ENCODE measurements at regions not wholly inside any gene's neighbourhood (a gene's known extent, or its start where the extent isn't known, plus 50 kb on each side); places are given as distances from the start of the nearest gene placed in this dataset.
A peak's percentile ranks its signal among the peaks of the same experiment; 100 is the strongest.

DNA sequence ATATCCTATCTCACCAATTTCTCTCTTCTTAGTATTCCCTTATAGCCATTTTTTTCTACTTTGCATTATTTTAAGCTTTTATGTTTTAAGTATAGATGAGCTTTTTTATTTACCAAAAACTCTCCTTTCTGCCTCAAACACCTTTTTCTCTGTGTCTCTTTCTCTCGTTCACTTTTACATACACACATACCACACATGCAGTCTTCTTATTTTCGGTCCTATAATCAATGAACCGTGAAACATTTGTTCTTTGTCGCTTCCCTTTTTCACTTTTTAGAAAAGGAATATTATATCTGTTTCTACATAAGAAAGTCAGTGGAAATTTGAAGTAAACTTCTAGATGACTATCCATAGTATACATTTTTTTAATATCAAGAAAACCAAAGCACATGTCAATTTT, 183.2 kb downstream of the MRPL39 start:
- DNase-seq (ENCODE audit: low spot score), result no peak

GRCh38 chr21:25422610-25423608, 184.4 kb downstream of the MRPL39 start:
- no peak for DNase-seq (ENCODE audit: low spot score)

- DNase-seq (ENCODE audit: low spot score), result no peak
Observed at GRCh38 chr21:25421321-25422028, 185.8 kb downstream of the MRPL39 start.

GRCh38 chr21:25420831-25421230, 186.4 kb downstream of the MRPL39 start:
- no peak for DNase-seq (ENCODE audit: low spot score)

DNA sequence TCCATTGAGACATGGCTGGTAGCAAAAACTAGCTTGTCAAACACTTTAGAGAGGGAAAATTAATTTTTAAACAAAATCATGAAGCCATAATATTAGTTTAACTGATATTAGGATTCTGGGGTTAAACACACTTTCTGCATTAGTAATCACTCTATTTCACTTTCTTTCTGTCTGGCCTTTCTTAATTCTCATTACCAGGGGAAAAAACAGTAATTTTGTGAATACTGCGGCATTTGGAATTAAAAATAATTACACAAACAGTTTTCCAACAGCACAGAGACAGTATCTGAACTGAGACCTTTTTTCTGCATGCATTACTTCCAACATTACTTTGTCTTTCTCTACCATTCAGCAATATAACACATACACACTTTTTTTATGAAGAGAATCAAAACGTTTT, 190.6 kb downstream of the MRPL39 start:
- no peak for DNase-seq (ENCODE audit: low spot score)

- DNase-seq (ENCODE audit: low spot score), result no peak
Observed at GRCh38 chr21:25412100-25412499, 195.2 kb downstream of the MRPL39 start.

DNA sequence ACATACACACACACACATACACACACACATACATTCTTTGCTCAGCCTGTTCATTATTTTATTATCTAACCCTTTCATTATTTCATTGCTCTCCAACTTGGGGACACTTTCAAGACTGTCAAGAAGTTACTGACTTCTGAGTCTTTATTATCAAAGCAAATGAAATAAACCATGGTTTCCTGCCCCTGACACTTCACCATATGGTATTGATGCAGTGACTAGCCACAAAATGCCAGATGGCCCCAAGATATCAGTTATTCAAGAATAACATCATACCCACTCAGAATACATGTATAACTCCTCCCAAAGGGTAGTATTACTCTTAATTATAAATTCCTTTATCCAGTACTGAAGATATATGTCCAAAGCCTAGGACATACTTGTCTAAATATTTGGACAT, 197.3 kb downstream of the MRPL39 start:
- DNase-seq (ENCODE audit: low spot score), result no peak

- no peak for DNase-seq (ENCODE audit: low spot score)
Observed at GRCh38 chr21:25408666-25409065, 198.6 kb downstream of the MRPL39 start.

DNA sequence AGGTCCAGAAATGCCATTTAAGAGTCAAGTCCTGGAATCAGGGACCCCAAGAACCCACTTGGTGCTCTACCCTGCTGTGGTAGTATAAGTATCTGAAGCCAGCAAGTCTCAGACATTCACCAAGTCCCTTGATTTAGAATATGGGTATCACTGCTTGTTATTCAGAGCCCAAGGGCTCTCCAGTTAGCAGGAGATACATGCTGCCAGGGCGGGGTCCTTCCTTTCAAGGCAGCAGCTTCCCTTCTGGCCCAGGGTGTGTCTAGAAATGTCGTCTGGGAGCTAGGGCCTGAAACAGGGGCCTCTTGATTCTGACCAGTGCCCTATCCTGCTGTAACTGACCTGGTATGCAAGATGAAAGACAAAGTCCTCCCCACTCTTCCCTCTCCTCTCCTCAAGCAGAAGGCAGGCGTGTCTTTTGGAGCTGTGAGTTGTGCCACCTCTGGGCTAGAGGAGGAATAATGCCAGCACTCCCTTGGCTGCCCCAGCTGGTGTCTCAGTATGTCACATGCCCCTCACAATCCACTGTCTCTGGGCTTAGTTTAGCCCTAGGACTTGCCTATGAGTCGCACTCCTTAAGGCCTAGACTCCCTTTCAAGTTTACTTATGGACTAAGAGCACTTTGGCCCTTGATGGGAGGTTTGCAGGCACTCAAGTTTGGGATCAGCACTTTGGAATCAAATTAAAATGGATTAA, 200.2 kb downstream of the MRPL39 start:
- no peak for DNase-seq (ENCODE audit: low spot score)

DNA sequence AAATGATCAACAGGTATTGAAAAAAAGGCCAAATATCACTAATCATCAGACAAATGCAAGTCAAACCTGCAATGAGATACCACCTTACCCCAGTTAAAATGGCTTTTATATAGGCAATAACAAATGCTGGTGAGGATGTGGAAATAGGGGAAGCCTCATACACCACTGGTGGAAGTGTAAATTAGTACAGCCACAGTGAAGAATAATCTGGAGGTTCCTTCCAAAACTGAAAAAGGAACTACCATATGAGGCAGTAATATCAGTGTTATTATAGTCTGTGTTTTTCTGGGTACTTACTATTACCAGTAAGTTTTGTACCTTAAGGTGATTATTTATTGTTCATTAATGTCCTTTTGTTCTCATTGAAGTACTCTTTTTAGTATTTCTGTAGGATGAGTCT, 201.3 kb downstream of the MRPL39 start:
- DNase-seq (ENCODE audit: low spot score), result no peak

DNA sequence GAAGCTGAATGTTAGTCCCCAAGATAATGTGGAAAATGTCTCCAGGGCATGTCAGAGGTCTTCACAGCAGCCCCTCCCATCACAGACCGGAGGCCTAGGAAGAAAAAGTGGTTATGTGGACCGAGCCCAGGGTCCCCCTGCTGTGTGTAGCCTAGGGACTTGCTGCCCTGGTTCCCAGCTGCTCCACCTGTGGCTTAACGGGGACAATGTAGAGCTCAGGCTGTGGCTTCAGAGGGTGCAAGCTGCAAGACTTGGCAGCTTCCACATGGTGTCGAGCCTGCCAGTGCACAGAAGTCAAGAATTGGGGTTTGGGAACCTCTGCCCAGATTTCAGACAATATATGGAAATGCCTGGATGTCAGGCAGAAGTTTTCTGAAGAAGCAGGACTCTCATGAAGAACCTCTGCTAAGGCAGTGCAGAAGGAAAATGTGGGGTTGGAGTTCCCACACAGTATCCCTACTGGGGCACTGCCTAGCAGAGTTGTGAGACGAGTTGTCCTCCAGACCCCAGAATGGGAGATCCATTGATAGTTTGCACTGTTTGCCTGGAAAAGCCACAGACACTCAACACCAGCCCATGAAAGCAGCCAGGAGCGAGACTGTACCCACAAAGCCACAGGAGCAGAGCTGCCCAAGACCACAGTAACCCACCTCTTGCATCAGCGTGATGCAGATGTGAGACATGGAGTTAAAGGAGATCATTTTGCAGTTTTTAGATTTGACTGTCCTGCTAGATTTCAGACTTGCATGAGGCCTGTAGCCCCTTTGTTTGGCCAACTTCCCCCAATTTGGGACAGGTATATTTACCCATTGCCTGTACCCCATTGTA, 204.9 kb downstream of the MRPL39 start:
- DNase-seq (ENCODE audit: low spot score), result no peak

DNA sequence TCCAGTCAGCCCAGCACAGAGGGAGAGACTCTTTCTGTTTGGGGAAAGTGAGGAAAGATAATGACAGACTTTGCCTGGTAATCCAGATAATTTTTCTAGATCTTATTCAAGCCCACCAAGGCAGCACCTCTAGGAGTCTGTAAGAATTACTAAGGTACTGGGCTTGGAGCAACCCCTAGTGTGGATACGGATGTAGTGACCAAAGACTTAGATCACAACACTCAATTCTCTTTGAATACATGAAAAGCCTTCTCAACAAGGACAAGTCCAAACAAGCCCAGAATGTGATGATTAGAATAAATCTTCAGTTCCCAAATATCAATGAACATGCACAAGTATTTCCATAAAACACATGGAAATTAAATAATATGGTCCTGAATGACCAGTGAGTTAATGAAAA, 206.9 kb downstream of the MRPL39 start:
- no peak for DNase-seq (ENCODE audit: low spot score)

DNA sequence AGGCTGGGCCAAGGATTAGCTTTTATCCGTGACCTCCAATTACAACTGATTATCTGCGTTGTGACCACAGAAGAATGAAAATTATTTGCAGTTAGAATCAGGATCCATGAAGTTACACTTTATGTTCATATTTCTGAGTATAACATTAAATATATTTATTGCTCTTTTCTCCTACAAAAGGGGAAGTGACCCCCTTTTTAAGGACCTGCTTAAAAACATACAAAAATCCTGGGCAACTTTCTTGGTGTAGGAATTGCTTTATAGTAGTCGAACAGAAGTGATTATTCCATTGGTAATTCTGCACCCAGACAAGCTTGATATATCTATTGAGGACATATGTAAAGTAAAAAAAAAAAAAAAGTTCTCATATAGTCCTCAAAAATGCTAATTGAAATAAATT, 208.7 kb downstream of the MRPL39 start:
- DNase-seq (ENCODE audit: low spot score), result no peak

- DNase-seq (ENCODE audit: low spot score), result no peak
Observed at GRCh38 chr21:25396135-25396711, 211.1 kb downstream of the MRPL39 start.

GRCh38 chr21:25391777-25392176, 215.5 kb downstream of the MRPL39 start:
- no peak for DNase-seq (ENCODE audit: low spot score)

DNA sequence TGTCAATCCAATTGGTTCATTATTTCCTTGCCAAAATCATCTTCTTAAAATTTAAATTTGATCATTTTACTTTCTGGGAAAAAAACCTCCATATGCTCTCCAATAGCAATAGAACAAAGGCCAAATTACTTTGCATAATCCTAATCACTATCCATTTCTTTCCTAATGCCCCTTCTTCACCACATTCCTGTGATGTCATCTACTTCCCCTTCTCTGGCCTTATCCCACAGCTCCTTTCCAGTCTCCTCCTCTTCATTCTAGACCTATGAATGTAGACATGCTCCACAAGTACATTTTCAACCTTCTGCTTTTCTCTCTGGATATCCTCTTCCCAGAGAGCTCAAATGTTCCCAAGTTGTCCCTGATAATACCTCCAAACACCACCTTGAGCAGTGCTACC, 216.6 kb downstream of the MRPL39 start:
- no peak for DNase-seq (ENCODE audit: low spot score)

DNA sequence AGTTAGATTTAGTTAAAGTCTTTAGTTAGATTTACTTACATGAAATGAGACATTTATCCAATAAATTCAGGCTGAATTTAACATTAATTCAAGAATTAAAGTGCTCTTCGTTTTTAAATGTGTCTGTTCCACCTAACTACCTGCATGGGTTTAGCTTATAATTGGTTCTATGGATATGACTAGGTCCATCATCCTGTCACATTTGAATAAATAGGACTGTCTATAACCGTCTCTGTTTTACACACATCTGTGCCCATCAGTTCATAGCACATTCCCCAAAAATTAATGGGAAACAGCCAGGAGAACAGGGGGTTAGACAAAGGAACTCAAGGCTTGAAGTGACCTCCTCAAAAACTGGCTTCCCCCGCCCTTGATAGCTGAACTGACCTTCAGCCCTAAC, 219.6 kb downstream of the MRPL39 start:
- no peak for DNase-seq (ENCODE audit: low spot score)

DNA sequence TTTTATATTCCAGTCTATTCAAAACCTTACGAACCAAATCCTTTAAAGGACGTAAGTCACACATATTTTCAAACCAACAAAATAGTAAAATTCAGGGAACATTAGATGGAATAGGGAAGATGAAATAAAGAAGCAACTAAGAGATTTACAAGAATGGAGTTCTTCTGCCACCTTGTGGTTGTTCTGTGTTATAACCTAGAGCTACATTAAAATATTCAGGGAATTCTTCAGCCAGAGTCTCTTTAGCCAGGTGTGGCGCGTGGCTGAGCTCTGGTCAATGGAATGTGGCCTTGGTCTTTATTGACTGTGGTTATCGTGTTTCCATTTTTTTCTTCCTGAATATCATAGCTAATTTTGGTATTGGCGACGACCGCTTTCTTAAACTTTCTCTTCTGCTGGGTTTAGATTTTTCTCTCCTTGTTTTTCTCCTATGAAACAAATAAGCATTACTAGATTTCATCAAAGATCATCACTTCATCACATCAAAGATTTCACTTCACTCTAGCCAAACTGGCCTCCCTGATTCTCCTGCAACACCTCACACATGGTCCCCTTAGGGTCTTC, 221.3 kb downstream of the MRPL39 start:
- peak; percentile 44 for DNase-seq (ENCODE audit: low spot score)

DNA sequence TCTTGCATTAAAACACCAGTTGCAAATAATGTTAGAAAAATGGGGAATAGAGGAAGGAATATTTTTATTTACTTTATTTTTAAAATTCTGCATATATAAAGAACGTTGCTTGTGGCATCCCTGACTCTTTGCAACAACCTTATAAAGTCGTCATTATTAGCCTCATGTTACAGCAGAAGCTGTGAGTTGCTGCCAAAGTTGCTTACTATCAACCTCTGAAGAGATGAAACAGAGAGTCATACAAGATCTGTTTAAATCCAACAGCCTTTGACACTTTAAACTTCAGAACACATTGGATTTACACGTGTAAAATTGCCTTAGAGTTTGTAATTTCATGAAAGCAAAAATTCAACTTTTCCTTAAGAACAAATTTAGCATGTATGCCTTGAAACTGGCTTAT, 221.9 kb downstream of the MRPL39 start:
- DNase-seq (ENCODE audit: low spot score), result no peak

DNA sequence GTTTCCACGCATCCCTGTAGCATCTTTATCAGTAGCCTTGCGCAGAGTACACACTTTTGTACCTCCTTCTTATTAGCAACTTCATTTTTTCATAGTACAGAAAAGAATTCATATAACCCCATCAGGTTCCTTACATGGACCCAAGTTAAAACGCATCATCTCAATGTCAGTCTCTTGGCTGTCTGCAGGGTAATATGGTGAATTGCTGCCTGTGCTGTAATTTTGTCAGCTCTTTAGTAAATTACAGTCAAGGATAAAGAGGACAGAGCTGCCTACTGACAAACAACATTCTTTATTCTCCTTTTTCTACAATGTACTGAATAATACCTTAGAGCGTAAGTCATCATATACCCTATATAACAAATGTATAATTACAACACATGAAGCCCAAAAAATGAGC, 222.5 kb downstream of the MRPL39 start:
- DNase-seq (ENCODE audit: low spot score), result no peak

DNA sequence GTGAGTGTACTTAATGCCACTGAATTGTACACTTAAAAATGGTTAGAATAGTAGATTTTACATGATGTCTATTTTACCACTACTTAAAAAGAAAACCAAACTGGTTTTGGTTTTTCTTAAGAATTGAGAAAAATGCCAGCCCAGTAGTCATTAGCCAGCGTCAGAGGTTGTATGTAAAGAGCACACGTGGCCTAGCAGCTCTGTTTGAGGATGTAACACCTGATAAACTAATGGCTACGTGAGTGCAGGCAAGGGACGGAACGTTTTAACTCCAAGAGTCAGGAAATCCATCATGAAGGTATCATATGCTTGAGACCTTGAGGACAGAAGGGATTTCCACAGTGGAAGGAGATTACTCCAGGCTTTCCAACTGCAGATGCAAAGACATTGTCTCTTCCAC, 223.7 kb downstream of the MRPL39 start:
- DNase-seq (ENCODE audit: low spot score), result no peak

Data from mucosa of gallbladder (tissue), 1 donor.